Lower leg skin (tissue), 4 donors: ENCODE measurements at regions not wholly inside any gene's neighbourhood (a gene's known extent, or its start where the extent isn't known, plus 50 kb on each side); places are given as distances from the start of the nearest gene placed in this dataset.

ENCODE experiments used
- DNase-seq, 2 donors: peaks; one replicate each; pipeline ENCODE4 v3.0.0-alpha.2; 2019; ENCODE audit warnings: low spot score in 2 of 2
- H3K4me3 ChIP-seq: fragments of 200-600 bp; sonication (generic); 2 replicates; pipeline ENCODE4 v1.5.1; 2017; ENCODE audit warnings: mild to moderate bottlenecking, low read depth; ENCODE audit not compliant: poor library complexity, severe bottlenecking
- POLR2A ChIP-seq, 2 donors: fragments of 450-650 bp; IDR thresholded peaks; one replicate each; pipeline ENCODE4 v1.6.1; 2016 to 2017; ENCODE audit warnings: antibody characterized with exemption in 2 of 2, mild to moderate bottlenecking in 1 of 2, moderate library complexity in 1 of 2
- WGBS, 2 donors: methylation state at CpG; one replicate each; pipeline ENCODE4 v1.1.5; 2018; 5-methylcytosine and 5-hydroxymethylcytosine counted together
- intact Hi-C: fragments of 100-400 bp; cut with DNase I; formaldehyde crosslinking; loops from one replicate; pipeline ENCODE4 v1.15.0; 2023; ENCODE audit warnings: low total_unique reads
- TF ChIP-seq, protein P1 (sequence below), 3 donors: fragments of 450-650 bp; IDR thresholded peaks; one replicate each; pipeline ENCODE4 v1.5.1; 2016; ENCODE audit warnings: antibody characterized with exemption in 3 of 3, mild to moderate bottlenecking in 3 of 3, moderate library complexity in 2 of 3

DNA sequence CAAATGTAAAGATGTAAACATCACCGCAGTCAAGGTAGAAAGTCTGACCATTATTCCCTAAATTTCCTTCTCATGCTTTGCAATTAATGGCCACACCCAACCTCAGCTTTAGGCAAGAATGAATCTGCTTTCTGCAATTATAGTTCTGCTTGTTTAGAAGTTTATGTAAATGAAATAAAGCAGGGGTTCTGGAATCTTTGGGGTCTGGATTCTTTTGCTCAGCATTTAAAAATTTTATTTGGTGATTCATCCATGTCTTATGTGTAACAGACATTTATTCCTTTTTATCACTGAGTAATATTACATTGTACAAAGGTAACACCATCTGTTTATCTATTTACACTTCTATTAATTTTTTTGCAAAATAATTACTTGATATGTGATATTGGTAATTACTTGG lies 613.6 kb downstream of the UTRN start:
- DNase-seq, result no peak
- WGBS, 2 donors, result 92 to 97% methylated on average over 1 of the region's 1 CpG
- intact Hi-C loops, result no loop called here
- no peak overlapping the region for H3K4me3 ChIP-seq
- TF ChIP-seq POLR2A (IDR thresholded peaks at IDR 0.05), result no peak
- TF ChIP-seq, protein P1, sequence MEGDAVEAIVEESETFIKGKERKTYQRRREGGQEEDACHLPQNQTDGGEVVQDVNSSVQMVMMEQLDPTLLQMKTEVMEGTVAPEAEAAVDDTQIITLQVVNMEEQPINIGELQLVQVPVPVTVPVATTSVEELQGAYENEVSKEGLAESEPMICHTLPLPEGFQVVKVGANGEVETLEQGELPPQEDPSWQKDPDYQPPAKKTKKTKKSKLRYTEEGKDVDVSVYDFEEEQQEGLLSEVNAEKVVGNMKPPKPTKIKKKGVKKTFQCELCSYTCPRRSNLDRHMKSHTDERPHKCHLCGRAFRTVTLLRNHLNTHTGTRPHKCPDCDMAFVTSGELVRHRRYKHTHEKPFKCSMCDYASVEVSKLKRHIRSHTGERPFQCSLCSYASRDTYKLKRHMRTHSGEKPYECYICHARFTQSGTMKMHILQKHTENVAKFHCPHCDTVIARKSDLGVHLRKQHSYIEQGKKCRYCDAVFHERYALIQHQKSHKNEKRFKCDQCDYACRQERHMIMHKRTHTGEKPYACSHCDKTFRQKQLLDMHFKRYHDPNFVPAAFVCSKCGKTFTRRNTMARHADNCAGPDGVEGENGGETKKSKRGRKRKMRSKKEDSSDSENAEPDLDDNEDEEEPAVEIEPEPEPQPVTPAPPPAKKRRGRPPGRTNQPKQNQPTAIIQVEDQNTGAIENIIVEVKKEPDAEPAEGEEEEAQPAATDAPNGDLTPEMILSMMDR (IDR thresholded peaks at IDR 0.05), result no peak

DNA sequence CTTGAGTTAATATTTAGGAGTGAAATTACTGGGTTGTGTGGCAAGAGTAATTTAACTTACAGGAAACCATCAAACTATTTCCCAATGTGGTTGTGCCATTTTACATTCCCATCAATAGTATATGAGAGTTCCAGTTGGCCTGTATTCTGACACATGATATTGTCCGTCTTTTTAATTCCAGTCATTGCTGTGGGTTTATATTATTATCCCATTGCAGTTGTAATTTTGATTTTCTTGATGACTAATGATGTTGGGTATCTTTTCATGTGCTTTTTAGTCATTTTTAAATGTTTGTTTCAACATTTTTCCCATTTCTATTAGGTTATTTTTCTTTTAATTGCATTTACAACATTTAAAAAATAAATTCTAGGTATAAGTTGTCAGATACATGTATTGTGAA lies 614.0 kb downstream of the UTRN start:
- no peak for DNase-seq
- intact Hi-C loops, result no loop called here
- no peak overlapping the region for H3K4me3 ChIP-seq
- TF ChIP-seq, protein P1 (IDR thresholded peaks at IDR 0.05), result no peak
- no peak for TF ChIP-seq POLR2A (IDR thresholded peaks at IDR 0.05)
- WGBS, 2 donors, result 90% methylated on average over 1 of the region's 1 CpG

DNA sequence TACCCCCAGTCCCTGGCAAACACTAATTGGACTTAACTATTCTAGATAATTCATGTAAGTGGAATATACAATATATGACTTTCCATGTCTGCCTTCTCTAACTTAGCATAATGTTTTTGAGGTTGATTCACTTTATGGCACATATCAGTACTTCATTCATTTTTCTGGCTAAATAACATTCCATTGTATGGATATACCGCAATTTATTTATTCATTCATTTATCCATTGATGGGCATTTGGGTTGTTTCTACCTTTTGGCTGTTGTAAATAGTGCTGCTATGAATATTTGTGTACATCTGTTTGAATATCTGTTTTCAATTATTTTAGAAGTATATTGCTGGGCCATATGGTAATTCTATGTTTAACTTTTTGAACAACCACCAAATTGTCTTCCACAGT lies 616.3 kb downstream of the UTRN start:
- TF ChIP-seq, protein P1 (IDR thresholded peaks at IDR 0.05), result no peak
- no peak for TF ChIP-seq POLR2A (IDR thresholded peaks at IDR 0.05)
- 98 to 100% methylated on average over 1 of the region's 1 CpG for WGBS, 2 donors
- intact Hi-C loops, result no loop called here
- H3K4me3 ChIP-seq, result no peak overlapping the region
- no peak for DNase-seq

DNA sequence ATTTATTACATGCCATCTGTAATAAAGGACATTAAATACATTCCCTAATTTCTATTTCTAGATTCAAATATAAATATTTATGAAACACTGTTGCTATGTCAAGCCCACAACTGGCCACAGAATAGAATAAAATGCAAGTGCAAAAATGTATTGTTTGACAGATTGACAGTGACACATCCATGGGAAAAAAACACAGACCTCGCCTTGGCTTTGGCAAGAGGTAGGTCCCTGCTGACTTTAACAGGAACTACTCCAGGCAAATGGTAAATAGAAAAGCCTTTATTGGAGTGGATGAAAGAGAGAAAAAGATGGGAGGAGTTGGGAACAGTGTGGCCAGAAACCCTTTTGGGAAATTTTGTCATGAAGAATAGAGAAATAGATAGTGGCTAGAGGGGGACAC lies 622.9 kb downstream of the UTRN start:
- 59 to 76% methylated on average over 1 of the region's 1 CpG for WGBS, 2 donors
- intact Hi-C loops, result no loop called here
- TF ChIP-seq, protein P1 (IDR thresholded peaks at IDR 0.05), result no peak
- TF ChIP-seq POLR2A (IDR thresholded peaks at IDR 0.05), result no peak
- no peak overlapping the region for H3K4me3 ChIP-seq
- DNase-seq, result no peak

DNA sequence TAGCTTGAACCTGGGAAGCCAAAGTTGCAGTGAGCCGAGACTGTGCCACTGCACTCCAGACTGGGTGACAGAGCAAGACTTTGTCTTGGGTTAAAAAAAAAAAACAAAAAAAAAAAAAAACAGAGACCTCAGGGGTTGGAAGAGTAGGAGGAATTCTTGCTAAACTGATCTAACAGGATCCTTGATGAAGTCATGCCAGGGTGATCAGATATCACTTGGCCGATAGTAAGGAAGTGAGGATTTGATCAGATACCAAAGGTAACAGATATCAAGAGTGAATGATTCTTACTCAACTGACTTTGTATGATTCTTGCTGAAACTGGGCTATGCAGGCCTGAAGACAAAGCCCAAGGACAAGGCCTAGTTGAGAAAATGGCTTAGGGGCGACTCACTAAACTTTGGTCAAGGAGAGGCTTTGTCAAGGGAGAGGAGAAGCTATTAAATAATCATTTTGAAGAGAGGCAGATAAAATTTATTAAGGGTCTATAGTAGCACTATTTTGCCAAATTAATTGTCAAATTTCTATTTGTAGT lies 624.7 kb downstream of the UTRN start:
- intact Hi-C loops, result no loop called here
- TF ChIP-seq, protein P1 (IDR thresholded peaks at IDR 0.05), result no peak
- TF ChIP-seq POLR2A (IDR thresholded peaks at IDR 0.05), result no peak
- 86 to 88% methylated on average over 3 of the region's 3 CpGs for WGBS, 2 donors
- H3K4me3 ChIP-seq, result no peak overlapping the region
- no peak for DNase-seq

DNA sequence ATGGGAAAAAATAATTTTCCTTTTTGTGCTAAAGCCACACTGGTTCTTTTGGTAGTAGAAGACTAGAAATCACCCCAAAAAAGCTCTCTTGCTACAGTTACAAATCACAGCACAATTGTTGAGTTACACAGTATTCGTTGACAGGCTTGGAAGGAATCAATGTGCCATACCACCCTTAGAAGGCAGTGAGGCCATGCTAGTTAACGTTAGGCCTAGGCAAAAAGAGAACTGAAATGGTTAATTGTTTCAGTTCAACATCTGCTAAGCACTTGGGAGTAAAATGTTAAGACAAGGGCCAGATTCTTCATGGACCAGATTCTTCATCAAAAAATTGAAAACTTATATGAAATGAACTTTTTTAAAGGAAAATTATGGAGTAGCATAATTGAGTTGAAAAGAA lies 626.2 kb downstream of the UTRN start:
- intact Hi-C loops, result no loop called here
- TF ChIP-seq POLR2A (IDR thresholded peaks at IDR 0.05), result no peak
- TF ChIP-seq, protein P1 (IDR thresholded peaks at IDR 0.05), result no peak
- H3K4me3 ChIP-seq, result no peak overlapping the region
- no peak for DNase-seq
- WGBS, 2 donors, result 87 to 88% methylated on average over 2 of the region's 2 CpGs
